Peyer's patch (tissue), 4 donors: ENCODE measurements at regions not wholly inside any gene's neighbourhood (a gene's known extent, or its start where the extent isn't known, plus 50 kb on each side); places are given as distances from the start of the nearest gene placed in this dataset.

ENCODE experiments used
- POLR2A ChIP-seq, 2 donors: fragments of 450-650 bp; IDR thresholded peaks; one replicate each; pipeline ENCODE4 v1.5.1; 2017; ENCODE audit warnings: antibody characterized with exemption in 2 of 2, mild to moderate bottlenecking in 2 of 2, moderate library complexity in 2 of 2
- TF ChIP-seq, protein P1 (sequence below), 6 experiments: fragments of 450-650 bp in 4 of 6; fragments of 200-600 bp in 2 of 6; sonication (generic) in 1 of 6; IDR thresholded peaks; one replicate each; pipeline ENCODE4 v1.5.1; 2017 to 2019; ENCODE audit warnings: antibody characterized with exemption in 6 of 6, mild to moderate bottlenecking in 3 of 6, moderate library complexity in 1 of 6

DNA sequence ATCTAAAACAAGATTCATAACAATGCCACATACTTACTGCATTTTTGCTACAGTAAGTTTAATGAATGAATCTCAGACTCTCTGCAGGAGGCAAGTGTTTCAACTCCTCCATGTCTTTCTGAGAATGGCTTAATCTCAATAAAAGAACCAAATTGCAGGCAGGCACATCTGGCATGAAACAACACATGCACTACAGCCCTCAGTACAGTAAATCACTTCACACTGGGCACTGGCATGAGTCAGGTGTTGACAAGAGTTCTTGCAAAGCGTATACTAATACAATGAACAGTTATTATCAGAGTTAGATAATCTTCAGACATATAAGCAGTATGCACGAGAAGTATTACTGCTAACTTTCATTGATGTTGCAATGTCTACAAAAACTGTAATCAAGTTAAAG lies 1386.8 kb downstream of the MRPL39 start:
- TF ChIP-seq, protein P1, sequence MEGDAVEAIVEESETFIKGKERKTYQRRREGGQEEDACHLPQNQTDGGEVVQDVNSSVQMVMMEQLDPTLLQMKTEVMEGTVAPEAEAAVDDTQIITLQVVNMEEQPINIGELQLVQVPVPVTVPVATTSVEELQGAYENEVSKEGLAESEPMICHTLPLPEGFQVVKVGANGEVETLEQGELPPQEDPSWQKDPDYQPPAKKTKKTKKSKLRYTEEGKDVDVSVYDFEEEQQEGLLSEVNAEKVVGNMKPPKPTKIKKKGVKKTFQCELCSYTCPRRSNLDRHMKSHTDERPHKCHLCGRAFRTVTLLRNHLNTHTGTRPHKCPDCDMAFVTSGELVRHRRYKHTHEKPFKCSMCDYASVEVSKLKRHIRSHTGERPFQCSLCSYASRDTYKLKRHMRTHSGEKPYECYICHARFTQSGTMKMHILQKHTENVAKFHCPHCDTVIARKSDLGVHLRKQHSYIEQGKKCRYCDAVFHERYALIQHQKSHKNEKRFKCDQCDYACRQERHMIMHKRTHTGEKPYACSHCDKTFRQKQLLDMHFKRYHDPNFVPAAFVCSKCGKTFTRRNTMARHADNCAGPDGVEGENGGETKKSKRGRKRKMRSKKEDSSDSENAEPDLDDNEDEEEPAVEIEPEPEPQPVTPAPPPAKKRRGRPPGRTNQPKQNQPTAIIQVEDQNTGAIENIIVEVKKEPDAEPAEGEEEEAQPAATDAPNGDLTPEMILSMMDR (IDR thresholded peaks at IDR 0.05) = no peak
- TF ChIP-seq POLR2A (IDR thresholded peaks at IDR 0.05) = no peak
